NB4 (cell line): ENCODE measurements at regions not wholly inside any gene's neighbourhood (a gene's known extent, or its start where the extent isn't known, plus 50 kb on each side); places are given as distances from the start of the nearest gene placed in this dataset.

Source experiments
- POLR2A ChIP-seq: IDR thresholded peaks from 2 replicates; pipeline ENCODE4 v1.6.1; 2011; ENCODE audit warnings: mild to moderate bottlenecking; ENCODE audit not compliant: insufficient read length; ENCODE audit errors: extremely low read depth
- TF ChIP-seq, protein P1 (sequence below): IDR thresholded peaks from one replicate; pipeline ENCODE4 v1.5.1; 2012; ENCODE audit warnings: low read depth, low read length

- TF ChIP-seq, protein P1, sequence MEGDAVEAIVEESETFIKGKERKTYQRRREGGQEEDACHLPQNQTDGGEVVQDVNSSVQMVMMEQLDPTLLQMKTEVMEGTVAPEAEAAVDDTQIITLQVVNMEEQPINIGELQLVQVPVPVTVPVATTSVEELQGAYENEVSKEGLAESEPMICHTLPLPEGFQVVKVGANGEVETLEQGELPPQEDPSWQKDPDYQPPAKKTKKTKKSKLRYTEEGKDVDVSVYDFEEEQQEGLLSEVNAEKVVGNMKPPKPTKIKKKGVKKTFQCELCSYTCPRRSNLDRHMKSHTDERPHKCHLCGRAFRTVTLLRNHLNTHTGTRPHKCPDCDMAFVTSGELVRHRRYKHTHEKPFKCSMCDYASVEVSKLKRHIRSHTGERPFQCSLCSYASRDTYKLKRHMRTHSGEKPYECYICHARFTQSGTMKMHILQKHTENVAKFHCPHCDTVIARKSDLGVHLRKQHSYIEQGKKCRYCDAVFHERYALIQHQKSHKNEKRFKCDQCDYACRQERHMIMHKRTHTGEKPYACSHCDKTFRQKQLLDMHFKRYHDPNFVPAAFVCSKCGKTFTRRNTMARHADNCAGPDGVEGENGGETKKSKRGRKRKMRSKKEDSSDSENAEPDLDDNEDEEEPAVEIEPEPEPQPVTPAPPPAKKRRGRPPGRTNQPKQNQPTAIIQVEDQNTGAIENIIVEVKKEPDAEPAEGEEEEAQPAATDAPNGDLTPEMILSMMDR = no peak
- TF ChIP-seq POLR2A = no peak
Measured at GRCh38 chr16:87194172-87194571, 123.0 kb downstream of the C16orf95 start.
